Prostate gland (tissue), 2 donors: ENCODE measurements at regions not wholly inside any gene's neighbourhood (a gene's known extent, or its start where the extent isn't known, plus 50 kb on each side); places are given as distances from the start of the nearest gene placed in this dataset.

ENCODE experiments used
- DNase-seq: peaks from one replicate; pipeline ENCODE4 v3.0.0-alpha.2; 2019; ENCODE audit warnings: low spot score
- H3K27ac ChIP-seq, 2 donors: fragments of 200-600 bp; sonication (generic); 2 replicates each; pipeline ENCODE4 v1.5.1; 2017 to 2019
- H3K27me3 ChIP-seq: fragments of 200-600 bp; sonication (generic); replicated peaks from 2 replicates; pipeline ENCODE4 v1.5.1; 2019; ENCODE audit not compliant: insufficient read depth
- H3K36me3 ChIP-seq, 2 donors: fragments of 200-600 bp; sonication (generic); 1 replicate in 1 of 2; 2 replicates in 1 of 2; pipeline versions ENCODE4 v1.5.1 to v1.8.1; 2017 to 2019
- H3K4me1 ChIP-seq: fragments of 200-600 bp; sonication (generic); replicated peaks from 2 replicates; pipeline ENCODE4 v1.5.1; 2019
- H3K4me3 ChIP-seq, 2 donors: fragments of 200-600 bp; sonication (generic); 2 replicates each; pipeline ENCODE4 v1.5.1; 2017 to 2019
- H3K9me3 ChIP-seq: fragments of 200-600 bp; sonication (generic); 2 replicates; pipeline ENCODE4 v1.5.1; 2017
- CTCF ChIP-seq, 4 experiments: fragments of 200-600 bp in 2 of 4; fragments of 450-650 bp in 2 of 4; sonication (generic) in 2 of 4; IDR thresholded peaks; 1 replicate in 3 of 4; 2 replicates in 1 of 4; pipeline ENCODE4 v1.5.1; 2016 to 2019; ENCODE audit warnings: antibody characterized with exemption in 4 of 4, mild to moderate bottlenecking in 2 of 4, moderate library complexity in 2 of 4
- POLR2A ChIP-seq: fragments of 450-650 bp; IDR thresholded peaks from one replicate; pipeline ENCODE4 v1.6.1; 2016; ENCODE audit warnings: antibody characterized with exemption, mild to moderate bottlenecking
- POLR2AphosphoS5 ChIP-seq: sonication (generic); formaldehyde crosslinking; IDR thresholded peaks from one replicate; pipeline ENCODE4 v1.6.1; 2017; ENCODE audit warnings: antibody characterized with exemption
- WGBS: methylation state at CpG from one replicate; pipeline ENCODE4 v1.1.5; 2018; 5-methylcytosine and 5-hydroxymethylcytosine counted together
- intact Hi-C: fragments of 100-400 bp; cut with DNase I; formaldehyde crosslinking; loops from one replicate; pipeline ENCODE4 v1.14.2; 2022

DNA sequence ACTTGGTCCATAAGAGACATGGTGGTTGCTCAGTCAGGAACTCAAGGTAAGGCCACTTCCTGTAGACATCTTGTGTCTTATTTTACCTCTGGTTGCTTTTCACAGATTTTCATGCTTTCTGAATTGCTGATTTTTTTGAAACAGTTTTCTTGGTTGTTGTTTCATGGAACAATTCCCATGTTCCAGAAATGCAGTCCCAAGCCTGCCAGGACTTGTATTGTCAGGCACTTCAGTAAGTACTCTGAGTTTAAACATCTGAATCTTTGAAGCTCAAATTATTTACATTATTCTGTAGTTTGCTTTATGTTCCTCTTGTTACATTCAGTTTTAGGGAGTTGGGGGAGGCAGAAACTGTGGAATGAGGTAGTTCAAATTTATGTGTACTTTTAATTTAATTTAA lies 290.2 kb downstream of the DMRT2 start:
- H3K4me1 ChIP-seq = no peaks in the 10 kb centered on the region
- intact Hi-C loops = no loop called here
- TF ChIP-seq POLR2AphosphoS5 (no peak), POLR2A (no peak), CTCF (IDR thresholded peaks at IDR 0.05) (no peak)
- H3K27me3 ChIP-seq = no peaks in the 10 kb centered on the region
- H3K27ac ChIP-seq = no peak overlapping the region
- H3K4me3 ChIP-seq = no peak overlapping the region
- H3K9me3 ChIP-seq = no peaks in the 10 kb centered on the region
- no peaks in the 10 kb centered on the region for H3K36me3 ChIP-seq
- no peak for DNase-seq

DNA sequence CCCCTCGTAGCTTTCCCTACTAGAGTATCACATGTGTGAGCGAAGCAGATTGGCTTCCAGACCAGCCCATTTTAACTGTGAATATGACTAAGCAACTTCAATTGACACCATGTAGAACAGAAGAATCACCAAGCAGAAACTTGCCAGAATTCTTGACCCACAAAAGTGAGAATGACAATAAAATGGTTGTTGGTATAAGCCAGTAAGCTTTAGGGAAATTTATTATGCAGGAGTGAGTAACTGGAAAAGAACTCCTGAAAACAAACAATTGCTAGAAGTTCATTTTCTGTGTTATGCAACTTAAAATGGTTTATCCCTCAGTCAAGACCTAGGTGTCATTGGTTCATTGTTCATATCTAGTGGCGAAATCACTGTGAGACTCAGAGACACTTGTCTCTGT lies 303.1 kb downstream of the DMRT2 start:
- Histone ChIP-seq H3K27me3 (no peaks in the 10 kb centered on the region), H3K4me1 (no peaks in the 10 kb centered on the region), H3K4me3 (no peak overlapping the region), H3K36me3 (no peaks in the 10 kb centered on the region), H3K27ac (no peak overlapping the region), H3K9me3 (no peaks in the 10 kb centered on the region)
- 84% methylated on average over 3 of the region's 3 CpGs for WGBS
- DNase-seq = no peak
- TF ChIP-seq POLR2AphosphoS5 (no peak), POLR2A (no peak), CTCF (IDR thresholded peaks at IDR 0.05) (no peak)
- intact Hi-C loops = no loop called here

GRCh38 chr9:1354086-1354485 lies 303.9 kb downstream of the DMRT2 start:
- Histone ChIP-seq H3K27ac (no peak overlapping the region), H3K4me3 (no peak overlapping the region), H3K9me3 (no peaks in the 10 kb centered on the region), H3K4me1 (no peaks in the 10 kb centered on the region), H3K36me3 (no peaks in the 10 kb centered on the region), H3K27me3 (no peaks in the 10 kb centered on the region)
- TF ChIP-seq POLR2A (no peak), POLR2AphosphoS5 (no peak), CTCF (IDR thresholded peaks at IDR 0.05) (no peak)
- DNase-seq = no peak
- intact Hi-C loops = no loop called here
- WGBS = 86% methylated on average over 5 of the region's 5 CpGs

DNA sequence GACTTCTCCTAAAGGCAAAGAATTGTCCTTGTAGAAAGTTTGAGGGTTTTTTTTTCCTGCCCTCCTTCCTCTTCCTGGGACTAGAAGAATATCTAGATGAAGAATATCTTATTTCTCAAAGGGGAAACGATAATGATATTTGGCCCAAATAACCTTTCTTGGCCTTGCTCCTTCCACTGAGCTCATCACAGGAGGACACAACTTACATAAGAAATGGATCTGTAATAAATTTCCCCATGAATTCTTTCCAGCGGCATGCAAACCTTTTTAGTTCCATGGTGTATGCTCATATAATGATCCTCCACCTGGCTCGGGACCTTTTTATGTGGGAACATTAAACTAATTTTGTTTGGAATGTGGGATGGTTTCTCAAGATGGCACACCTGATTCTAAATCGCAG lies 304.4 kb downstream of the DMRT2 start:
- Histone ChIP-seq H3K27ac (no peak overlapping the region), H3K9me3 (no peaks in the 10 kb centered on the region), H3K36me3 (no peaks in the 10 kb centered on the region), H3K27me3 (no peaks in the 10 kb centered on the region), H3K4me1 (no peaks in the 10 kb centered on the region), H3K4me3 (no peak overlapping the region)
- 52% methylated on average over 4 of the region's 4 CpGs for WGBS
- no peak for DNase-seq
- TF ChIP-seq POLR2AphosphoS5 (no peak), POLR2A (no peak), CTCF (IDR thresholded peaks at IDR 0.05) (no peak)
- intact Hi-C loops = no loop called here

- intact Hi-C loops = no loop called here
- Histone ChIP-seq H3K9me3 (no peaks in the 10 kb centered on the region), H3K4me3 (no peak overlapping the region), H3K4me1 (no peaks in the 10 kb centered on the region), H3K27me3 (no peaks in the 10 kb centered on the region), H3K36me3 (no peaks in the 10 kb centered on the region), H3K27ac (no peak overlapping the region)
- 71% methylated on average over 1 of the region's 1 CpG for WGBS
- no peak for DNase-seq
- TF ChIP-seq POLR2AphosphoS5 (no peak), CTCF (IDR thresholded peaks at IDR 0.05) (no peak), POLR2A (no peak)
Observed at GRCh38 chr9:1355656-1356055, 305.5 kb downstream of the DMRT2 start.
